GM23338 (cell line): ENCODE measurements at regions not wholly inside any gene's neighbourhood (a gene's known extent, or its start where the extent isn't known, plus 50 kb on each side); places are given as distances from the start of the nearest gene placed in this dataset.

Experiments used
- CREB1 ChIP-seq: fragments of 250-450 bp; sonication (Bioruptor Pico); IDR thresholded peaks from 2 replicates; pipeline ENCODE4 v1.5.0; 2020; ENCODE audit warnings: low read depth, mild to moderate bottlenecking, moderate library complexity
- CTCF ChIP-seq, 2 experiments: fragments of 200-600 bp in 1 of 2; sonication (generic) in 1 of 2; conservative IDR thresholded peaks; 2 replicates each; pipeline versions ENCODE4 v1.5.1 to v1.6.1; 2016 to 2017; ENCODE audit warnings: antibody characterized with exemption in 2 of 2, low read depth in 2 of 2, mild to moderate bottlenecking in 2 of 2, moderate library complexity in 1 of 2
- ETS1 ChIP-seq: IDR thresholded peaks from 2 replicates; pipeline ENCODE4 v1.6.1; 2016; ENCODE audit warnings: antibody characterized with exemption
- EZH2phosphoT487 ChIP-seq: fragments of 200-600 bp; sonication (generic); IDR thresholded peaks from one replicate; pipeline ENCODE4 v1.8.1; 2018; ENCODE audit warnings: antibody characterized with exemption; ENCODE audit not compliant: unreplicated experiment
- JUNB ChIP-seq: IDR thresholded peaks from one replicate; pipeline ENCODE4 v1.6.1; 2016; ENCODE audit warnings: antibody characterized with exemption; ENCODE audit not compliant: unreplicated experiment
- NANOG ChIP-seq: IDR thresholded peaks from 2 replicates; pipeline ENCODE4 v1.6.1; 2016; ENCODE audit warnings: antibody characterized with exemption, borderline replicate concordance
- REST ChIP-seq: IDR thresholded peaks from one replicate; pipeline ENCODE4 v1.6.1; 2018; ENCODE audit warnings: antibody characterized with exemption; ENCODE audit not compliant: unreplicated experiment
- STAT1 ChIP-seq: IDR thresholded peaks from one replicate; pipeline ENCODE4 v1.6.1; 2016; ENCODE audit warnings: antibody characterized with exemption; ENCODE audit not compliant: unreplicated experiment
- ZNF114 ChIP-seq: fragments of 250-450 bp; sonication (Bioruptor Pico); IDR thresholded peaks from 2 replicates; pipeline ENCODE4 v1.5.0; 2020; ENCODE audit warnings: mild to moderate bottlenecking, moderate library complexity
- ZNF331 ChIP-seq: fragments of 250-450 bp; sonication (Bioruptor Pico); IDR thresholded peaks from 2 replicates; pipeline ENCODE4 v1.5.0; 2020; ENCODE audit warnings: low read depth, mild to moderate bottlenecking, moderate library complexity
- ZNF462 ChIP-seq: fragments of 250-450 bp; sonication (Bioruptor Pico); IDR thresholded peaks from 2 replicates; pipeline ENCODE4 v1.5.0; 2020; ENCODE audit warnings: mild to moderate bottlenecking, moderate library complexity

- TF ChIP-seq ZNF462 (no peak), ZNF331 (CRISPR knock-in tag) (no peak), EZH2phosphoT487 (no peak), REST (no peak), CREB1 (CRISPR knock-in tag) (no peak), CTCF (conservative IDR thresholded peaks at IDR 0.05; ENCODE audit: low read depth in 2 of 2) (no peak), JUNB (no peak), STAT1 (no peak), ZNF114 (CRISPR knock-in tag) (no peak), NANOG (no peak), ETS1 (no peak)
Measured at GRCh38 chr4:65868096-65868824, 198.0 kb upstream of the EPHA5 start (continued).
